Mucosa of rectum (tissue), 2 donors: ENCODE measurements at regions not wholly inside any gene's neighbourhood (a gene's known extent, or its start where the extent isn't known, plus 50 kb on each side); places are given as distances from the start of the nearest gene placed in this dataset.

Experiments used
- H3K27ac ChIP-seq, 2 donors: one replicate each; pipeline ENCODE4 v1.7.0; 2013; ENCODE audit warnings: inconsistent platforms in 2 of 2, low read depth in 2 of 2, low read length in 2 of 2
- H3K27me3 ChIP-seq, 2 donors: one replicate each; pipeline ENCODE4 v1.7.0; 2013; ENCODE audit warnings: low read length in 2 of 2; ENCODE audit not compliant: control insufficient read depth in 2 of 2, insufficient read depth in 2 of 2
- H3K36me3 ChIP-seq, 2 donors: one replicate each; pipeline ENCODE4 v1.7.0; 2013; ENCODE audit warnings: low read length in 2 of 2; ENCODE audit not compliant: control insufficient read depth in 2 of 2, insufficient read depth in 2 of 2
- H3K4me1 ChIP-seq, 2 donors: one replicate each; pipeline ENCODE4 v1.7.0; 2013; ENCODE audit warnings: low read length in 2 of 2, mild to moderate bottlenecking in 1 of 2; ENCODE audit not compliant: control insufficient read depth in 2 of 2, insufficient read depth in 2 of 2
- H3K4me3 ChIP-seq, 2 donors: one replicate each; pipeline ENCODE4 v1.7.0; 2013; ENCODE audit warnings: low read length in 2 of 2
- H3K9ac ChIP-seq, 2 donors: one replicate each; pipeline ENCODE4 v1.7.0; 2013; ENCODE audit warnings: low read length in 2 of 2, low read depth in 1 of 2, mild to moderate bottlenecking in 1 of 2
- H3K9me3 ChIP-seq, 2 donors: one replicate each; pipeline ENCODE4 v1.7.0; 2013; ENCODE audit warnings: low read length in 2 of 2; ENCODE audit not compliant: control insufficient read depth in 2 of 2
- donor health status: healthy.
- donor health status: Normal muscosa, but diverticular disease.

GRCh38 chr10:33621101-33621500, 286.6 kb upstream of the NRP1 start:
- H3K27ac ChIP-seq, result no peak overlapping the region

GRCh38 chr10:33618196-33618595, 283.7 kb upstream of the NRP1 start:
- Histone ChIP-seq H3K4me1 (no peaks in the 10 kb centered on the region), H3K9me3 (no peaks in the 10 kb centered on the region), H3K36me3 (no peaks in the 10 kb centered on the region), H3K27ac (no peak overlapping the region), H3K4me3 (no peak overlapping the region), H3K27me3 (no peaks in the 10 kb centered on the region), H3K9ac (no peak overlapping the region)

More at GRCh38 chr10:33621101-33621500, 286.6 kb upstream of the NRP1 start:
- H3K4me3 ChIP-seq, result no peak overlapping the region
- no peaks in the 10 kb centered on the region for H3K9me3 ChIP-seq
- no peaks in the 10 kb centered on the region for H3K4me1 ChIP-seq
- no peak overlapping the region for H3K9ac ChIP-seq
- H3K36me3 ChIP-seq, result no peaks in the 10 kb centered on the region
- H3K27me3 ChIP-seq, result no peaks in the 10 kb centered on the region

- H3K36me3 ChIP-seq, result no peaks in the 10 kb centered on the region
- no peak overlapping the region for H3K9ac ChIP-seq
- no peaks in the 10 kb centered on the region for H3K27me3 ChIP-seq
- H3K4me1 ChIP-seq, result no peaks in the 10 kb centered on the region
- H3K4me3 ChIP-seq, result no peak overlapping the region
- H3K27ac ChIP-seq, result no peak overlapping the region
- no peaks in the 10 kb centered on the region for H3K9me3 ChIP-seq
Observed at GRCh38 chr10:33617381-33618080, 283.1 kb upstream of the NRP1 start.

- Histone ChIP-seq H3K27me3 (no peaks in the 10 kb centered on the region), H3K9ac (no peak overlapping the region), H3K36me3 (no peaks in the 10 kb centered on the region), H3K4me1 (no peaks in the 10 kb centered on the region), H3K27ac (no peak overlapping the region), H3K9me3 (no peaks in the 10 kb centered on the region), H3K4me3 (no peak overlapping the region)
Observed at GRCh38 chr10:33616956-33617355, 282.5 kb upstream of the NRP1 start.

GRCh38 chr10:33612551-33612950, 278.1 kb upstream of the NRP1 start:
- H3K27me3 ChIP-seq, result no peaks in the 10 kb centered on the region
- no peaks in the 10 kb centered on the region for H3K9me3 ChIP-seq
- no peak overlapping the region for H3K9ac ChIP-seq
- no peaks in the 10 kb centered on the region for H3K36me3 ChIP-seq
- H3K4me3 ChIP-seq, result no peak overlapping the region
- H3K4me1 ChIP-seq, result peaks cover 0 to 4% of the 10 kb centered on the region in 2 donors
- peak overlapping the region; percentile 8 to 25 for H3K27ac ChIP-seq

GRCh38 chr10:33612116-33612515, 277.6 kb upstream of the NRP1 start:
- H3K4me3 ChIP-seq, result no peak overlapping the region
- no peaks in the 10 kb centered on the region for H3K36me3 ChIP-seq
- no peaks in the 10 kb centered on the region for H3K27me3 ChIP-seq
- peaks cover 0 to 4% of the 10 kb centered on the region in 2 donors for H3K4me1 ChIP-seq
- H3K27ac ChIP-seq, result peak overlapping the region in 1 of 2 donors; percentile 25
- H3K9me3 ChIP-seq, result no peaks in the 10 kb centered on the region
- H3K9ac ChIP-seq, result no peak overlapping the region

GRCh38 chr10:33611423-33611822, 277.0 kb upstream of the NRP1 start:
- Histone ChIP-seq H3K4me1 (peaks cover 0 to 4% of the 10 kb centered on the region in 2 donors), H3K4me3 (no peak overlapping the region), H3K27ac (no peak overlapping the region), H3K9ac (no peak overlapping the region), H3K27me3 (no peaks in the 10 kb centered on the region), H3K9me3 (no peaks in the 10 kb centered on the region), H3K36me3 (no peaks in the 10 kb centered on the region)

GRCh38 chr10:33609546-33609945, 275.1 kb upstream of the NRP1 start:
- H3K9me3 ChIP-seq, result no peaks in the 10 kb centered on the region
- no peak overlapping the region for H3K4me3 ChIP-seq
- peaks cover 0 to 4% of the 10 kb centered on the region in 2 donors for H3K4me1 ChIP-seq
- no peaks in the 10 kb centered on the region for H3K27me3 ChIP-seq
- no peak overlapping the region for H3K27ac ChIP-seq
- H3K36me3 ChIP-seq, result no peaks in the 10 kb centered on the region
- H3K9ac ChIP-seq, result no peak overlapping the region

- Histone ChIP-seq H3K4me1 (no peaks in the 10 kb centered on the region), H3K27ac (no peak overlapping the region), H3K27me3 (no peaks in the 10 kb centered on the region), H3K9ac (no peak overlapping the region), H3K36me3 (no peaks in the 10 kb centered on the region), H3K9me3 (no peaks in the 10 kb centered on the region), H3K4me3 (no peak overlapping the region)
Observed at GRCh38 chr10:33602278-33602677, 267.8 kb upstream of the NRP1 start.

GRCh38 chr10:33600381-33600780, 265.9 kb upstream of the NRP1 start:
- no peak overlapping the region for H3K4me3 ChIP-seq
- no peaks in the 10 kb centered on the region for H3K27me3 ChIP-seq
- H3K9ac ChIP-seq, result no peak overlapping the region
- no peak overlapping the region for H3K27ac ChIP-seq
- no peaks in the 10 kb centered on the region for H3K9me3 ChIP-seq
- H3K36me3 ChIP-seq, result no peaks in the 10 kb centered on the region
- no peaks in the 10 kb centered on the region for H3K4me1 ChIP-seq
